ENCODE measurements at regions not wholly inside any gene's neighbourhood (a gene's known extent, or its start where the extent isn't known, plus 50 kb on each side); places are given as distances from the start of the nearest gene placed in this dataset.

DNA sequence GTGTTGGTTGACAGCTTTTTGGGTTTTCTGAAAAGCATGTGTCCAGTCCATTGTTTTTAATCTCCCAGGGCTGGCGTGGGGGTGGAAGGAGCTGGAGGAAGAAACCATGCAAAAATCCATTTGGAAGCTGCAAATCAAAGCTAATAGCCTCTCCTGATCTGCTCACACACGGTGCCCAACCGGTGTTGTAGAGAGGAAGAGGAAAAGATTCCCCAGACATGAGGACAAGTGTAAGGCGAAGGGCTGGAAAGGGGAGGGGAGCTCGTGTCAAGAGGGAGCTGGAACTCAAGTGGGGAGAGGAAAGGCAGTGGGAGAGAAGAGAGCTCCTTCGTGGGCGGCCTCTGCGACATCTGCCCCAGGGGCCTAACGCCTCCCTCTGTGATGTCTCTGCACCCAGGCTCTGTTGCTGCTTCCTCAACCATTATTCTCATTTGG lies 112.3 kb upstream of the IRF2BP2 start:
- H3K4me1 ChIP-seq (ENCODE audit: insufficient read depth, low read length): peaks cover 81% of the 10 kb centered on the region
- no peaks in the 10 kb centered on the region for H3K9me3 ChIP-seq (ENCODE audit: low read depth, low read length)
- H3K4me3 ChIP-seq (ENCODE audit: low read length): no peak overlapping the region
- no peaks in the 10 kb centered on the region for H3K27me3 ChIP-seq (ENCODE audit: insufficient read depth, low read length)

DNA sequence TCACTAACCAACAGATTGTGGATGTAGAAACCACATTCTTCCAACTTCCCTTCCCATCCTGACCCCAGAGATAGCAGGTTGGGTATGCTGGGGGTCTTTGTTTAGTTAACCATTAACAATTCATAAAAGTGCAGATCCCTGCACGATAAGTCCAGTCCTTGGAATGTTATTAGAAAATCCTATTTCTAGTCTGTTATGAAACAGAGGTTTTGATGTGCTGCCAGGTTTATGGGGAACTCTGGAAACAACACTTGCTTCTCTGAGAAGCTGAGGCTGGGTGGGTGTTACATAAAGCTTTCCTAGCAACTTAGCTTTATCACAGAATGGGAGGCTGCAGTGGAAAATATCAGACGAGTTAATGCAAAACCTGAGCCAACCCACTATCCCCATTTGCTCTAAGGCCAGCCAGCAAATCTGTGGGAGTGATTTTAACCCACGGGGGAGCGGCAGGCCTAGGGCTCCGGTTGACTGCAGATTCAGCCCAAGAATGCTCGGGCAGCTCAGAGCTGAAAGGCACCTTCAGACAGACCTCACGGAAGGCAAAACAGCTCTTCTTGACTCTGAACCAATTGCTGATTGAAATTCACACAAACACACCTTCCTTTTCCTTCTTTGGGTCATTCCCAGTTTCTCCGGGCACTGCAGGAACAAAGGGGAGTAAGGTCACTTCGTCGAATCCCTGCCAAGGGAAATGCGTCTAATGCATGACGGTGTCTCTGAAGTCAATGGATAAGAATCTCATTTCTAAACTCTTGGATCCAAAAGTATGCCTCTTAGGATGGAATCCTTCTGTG lies 111.7 kb upstream of the IRF2BP2 start:
- no peaks in the 10 kb centered on the region for H3K27me3 ChIP-seq (ENCODE audit: insufficient read depth, low read length)
- no peak overlapping the region for H3K4me3 ChIP-seq (ENCODE audit: low read length)
- H3K4me1 ChIP-seq (ENCODE audit: insufficient read depth, low read length): peaks cover 75% of the 10 kb centered on the region
- no peaks in the 10 kb centered on the region for H3K9me3 ChIP-seq (ENCODE audit: low read depth, low read length)

DNA sequence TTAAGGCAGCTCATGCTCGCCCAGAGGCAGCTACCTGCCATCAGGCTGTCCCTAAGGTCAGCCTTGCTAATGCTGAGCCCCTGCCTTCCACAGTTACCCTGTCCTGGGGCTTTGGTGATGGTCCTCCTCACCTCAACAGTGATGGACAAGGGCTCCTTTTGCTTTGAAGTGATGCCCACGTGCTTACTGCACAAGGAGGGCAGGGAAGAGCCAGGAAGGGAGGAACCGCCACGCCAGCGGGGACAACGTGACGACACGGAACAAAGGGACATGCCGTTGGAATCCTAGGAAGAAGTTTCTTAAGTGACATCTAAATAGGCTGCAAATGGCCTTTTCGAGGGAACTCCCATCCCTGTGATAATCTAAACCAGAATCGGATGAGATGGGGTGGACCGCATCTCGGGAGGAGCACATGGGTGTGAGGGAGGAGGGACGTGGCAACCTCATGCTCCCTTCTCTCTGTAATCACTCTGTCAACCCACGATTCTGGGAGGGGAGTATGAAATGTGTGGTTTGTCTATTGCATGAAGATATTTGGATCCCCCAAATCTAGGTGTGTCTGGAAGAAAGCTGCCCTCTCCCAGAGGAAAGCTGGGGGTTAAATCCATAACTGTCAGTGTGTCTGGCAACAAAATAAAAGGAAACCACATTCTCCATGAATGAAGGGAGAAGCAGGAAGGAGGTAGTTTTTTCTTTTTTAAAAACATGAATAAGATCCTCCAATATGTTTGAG lies 110.9 kb upstream of the IRF2BP2 start:
- H3K9me3 ChIP-seq (ENCODE audit: low read depth, low read length): no peaks in the 10 kb centered on the region
- no peaks in the 10 kb centered on the region for H3K27me3 ChIP-seq (ENCODE audit: insufficient read depth, low read length)
- H3K4me3 ChIP-seq (ENCODE audit: low read length): no peak overlapping the region
- peaks cover 67% of the 10 kb centered on the region for H3K4me1 ChIP-seq (ENCODE audit: insufficient read depth, low read length)

DNA sequence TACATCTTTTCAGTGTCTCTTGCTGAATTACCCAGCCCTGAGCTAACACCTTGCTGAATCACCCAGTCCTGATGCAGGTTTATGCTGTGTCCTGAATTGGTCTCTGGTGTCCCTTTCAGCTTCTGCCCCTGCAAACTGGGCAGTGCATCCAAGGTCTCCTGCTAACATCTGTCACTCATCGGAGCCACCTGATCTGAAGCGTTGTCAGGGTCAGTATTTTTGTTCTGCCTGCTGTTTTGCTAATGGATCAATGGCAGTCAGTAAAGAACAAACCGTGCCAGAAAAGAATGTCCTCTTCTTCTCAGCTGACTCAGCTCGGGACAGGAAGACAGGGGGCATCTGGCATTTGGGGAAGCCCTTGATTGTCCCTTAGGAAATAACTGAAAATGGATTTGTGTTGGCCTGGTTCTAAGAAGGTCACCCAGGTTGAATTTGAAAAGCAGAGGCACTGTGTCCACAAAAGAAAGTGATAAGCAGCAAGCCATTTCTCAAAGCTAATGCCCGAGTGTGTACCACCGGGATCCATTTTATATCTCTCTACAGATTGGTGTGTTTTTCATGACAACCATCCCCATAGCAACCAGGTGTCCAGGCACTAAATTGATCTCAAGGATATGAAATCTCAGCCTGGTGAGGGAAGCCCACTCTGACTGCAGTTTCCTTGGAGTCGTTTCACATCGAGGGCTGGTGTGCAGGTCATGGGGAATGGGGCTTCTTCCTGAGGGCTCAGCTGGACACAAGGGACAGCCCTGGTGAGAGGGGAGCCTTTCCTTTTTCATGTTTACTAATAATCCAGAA lies 109.7 kb upstream of the IRF2BP2 start:
- H3K4me1 ChIP-seq (ENCODE audit: insufficient read depth, low read length): peaks cover 54% of the 10 kb centered on the region
- no peaks in the 10 kb centered on the region for H3K27me3 ChIP-seq (ENCODE audit: insufficient read depth, low read length)

DNA sequence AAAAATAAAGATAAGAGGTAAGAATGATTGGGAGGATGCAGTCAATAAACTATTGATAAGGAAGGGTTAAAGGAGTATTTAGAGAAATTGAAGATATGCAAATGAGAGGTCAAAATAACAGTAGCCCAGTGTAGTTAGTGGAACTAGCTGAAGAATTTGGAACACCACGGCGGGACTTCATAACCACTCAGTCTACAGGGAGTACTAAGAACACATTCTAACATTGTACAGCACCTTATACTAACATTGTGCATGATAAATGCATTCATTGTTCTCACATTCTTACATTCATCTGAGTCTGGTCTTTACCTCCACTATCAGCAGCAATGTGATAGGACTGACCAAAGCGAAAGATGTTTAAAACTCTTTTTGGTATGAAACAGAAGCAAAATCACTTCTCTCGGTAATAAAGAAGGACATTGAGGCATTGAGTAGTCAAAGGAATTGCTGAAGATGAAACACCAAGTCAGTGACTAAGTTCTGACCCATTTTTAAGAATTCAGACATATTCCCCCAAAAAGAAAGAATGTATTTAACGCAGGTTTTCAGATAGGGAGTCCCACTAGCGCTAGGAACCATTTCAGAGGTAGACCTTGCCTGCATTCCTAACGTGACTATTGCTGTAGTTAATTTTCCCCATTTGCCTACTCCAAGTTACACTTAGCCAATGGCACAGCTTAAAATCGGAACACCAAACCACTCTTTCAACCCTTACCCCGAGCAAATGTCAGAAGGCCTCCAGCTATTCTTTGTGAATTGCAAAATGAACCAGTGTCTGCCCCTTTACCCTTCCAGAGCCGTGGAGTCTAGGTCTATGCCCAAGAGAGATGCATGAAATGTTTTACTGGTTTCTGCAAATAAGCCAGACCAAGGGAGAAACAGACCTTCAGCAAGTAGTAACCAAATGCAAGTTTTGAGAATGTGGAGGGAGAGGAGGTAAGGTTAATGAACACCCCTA lies 108.8 kb upstream of the IRF2BP2 start:
- peaks cover 46% of the 10 kb centered on the region for H3K4me1 ChIP-seq (ENCODE audit: insufficient read depth, low read length)
- no peak overlapping the region for H3K4me3 ChIP-seq (ENCODE audit: low read length)
- H3K9me3 ChIP-seq (ENCODE audit: low read depth, low read length): no peaks in the 10 kb centered on the region
- H3K27me3 ChIP-seq (ENCODE audit: insufficient read depth, low read length): no peaks in the 10 kb centered on the region

More for the DNA sequence above, 109.7 kb upstream of the IRF2BP2 start:
- Histone ChIP-seq H3K4me3 (ENCODE audit: low read length) (no peak overlapping the region), H3K9me3 (ENCODE audit: low read depth, low read length) (no peaks in the 10 kb centered on the region)

DNA sequence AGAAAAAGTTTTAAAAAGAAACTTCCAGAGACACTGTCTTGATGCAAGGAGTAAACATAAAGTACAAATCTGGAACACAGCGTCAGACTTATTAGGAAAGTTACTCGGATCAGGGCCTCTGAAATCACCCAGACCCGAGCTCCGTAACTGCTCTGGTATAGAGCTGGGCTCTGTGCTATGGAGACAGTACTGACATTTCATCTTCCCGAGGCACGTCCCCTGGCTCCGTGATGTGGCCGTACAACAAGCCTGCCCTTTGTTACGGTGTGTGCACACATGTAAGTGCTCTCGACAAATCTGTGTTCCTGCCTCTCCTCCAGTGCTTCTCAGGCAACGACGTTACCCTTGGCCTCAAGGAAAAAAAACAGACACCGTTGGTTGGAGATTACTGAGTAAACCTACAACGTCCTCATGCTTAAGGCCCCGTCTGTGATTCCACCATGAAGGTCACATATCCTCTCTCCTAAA lies 107.0 kb upstream of the IRF2BP2 start:
- Histone ChIP-seq H3K9me3 (ENCODE audit: low read depth, low read length) (no peaks in the 10 kb centered on the region), H3K27me3 (ENCODE audit: insufficient read depth, low read length) (no peaks in the 10 kb centered on the region), H3K4me1 (ENCODE audit: insufficient read depth, low read length) (peaks cover 27% of the 10 kb centered on the region), H3K4me3 (ENCODE audit: low read length) (no peak overlapping the region)

DNA sequence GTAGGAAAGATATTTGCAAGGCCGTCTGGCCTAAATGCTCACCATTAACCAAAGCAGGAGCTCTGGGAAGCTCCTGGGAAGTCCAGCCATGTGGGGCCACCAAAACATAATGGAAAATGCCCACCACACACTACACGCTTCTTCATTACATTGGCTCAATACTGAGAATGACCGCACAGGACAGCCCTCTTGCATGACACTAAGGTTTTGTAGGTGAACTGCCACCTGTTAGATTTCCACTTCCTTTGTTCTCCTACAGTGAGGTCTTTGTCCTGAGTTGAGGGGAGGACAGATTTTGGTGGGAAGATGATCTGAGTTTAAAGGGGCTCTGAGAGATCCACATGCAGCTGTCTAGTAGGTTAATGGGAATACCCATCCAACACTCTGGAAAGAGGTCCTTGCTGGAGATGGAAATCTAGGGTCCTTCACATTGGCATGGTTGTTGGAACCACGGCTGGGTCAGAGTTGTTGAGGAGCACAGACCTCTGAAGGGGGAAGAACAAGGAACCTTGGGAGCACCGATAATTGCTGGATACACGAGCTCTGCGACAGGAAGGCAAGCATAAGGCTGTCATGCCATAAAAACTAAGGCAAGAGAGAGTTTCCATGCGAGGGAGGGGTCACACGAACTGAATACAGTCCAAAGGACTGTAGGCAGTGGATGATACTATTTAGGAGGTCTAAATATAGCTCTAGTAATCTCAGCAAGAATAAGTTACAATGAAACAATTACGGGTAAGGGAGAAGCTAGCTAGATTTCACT lies 105.5 kb upstream of the IRF2BP2 start:
- no peak overlapping the region for H3K4me3 ChIP-seq (ENCODE audit: low read length)
- peaks cover 12% of the 10 kb centered on the region for H3K4me1 ChIP-seq (ENCODE audit: insufficient read depth, low read length)
- no peaks in the 10 kb centered on the region for H3K27me3 ChIP-seq (ENCODE audit: insufficient read depth, low read length)
- no peaks in the 10 kb centered on the region for H3K9me3 ChIP-seq (ENCODE audit: low read depth, low read length)

DNA sequence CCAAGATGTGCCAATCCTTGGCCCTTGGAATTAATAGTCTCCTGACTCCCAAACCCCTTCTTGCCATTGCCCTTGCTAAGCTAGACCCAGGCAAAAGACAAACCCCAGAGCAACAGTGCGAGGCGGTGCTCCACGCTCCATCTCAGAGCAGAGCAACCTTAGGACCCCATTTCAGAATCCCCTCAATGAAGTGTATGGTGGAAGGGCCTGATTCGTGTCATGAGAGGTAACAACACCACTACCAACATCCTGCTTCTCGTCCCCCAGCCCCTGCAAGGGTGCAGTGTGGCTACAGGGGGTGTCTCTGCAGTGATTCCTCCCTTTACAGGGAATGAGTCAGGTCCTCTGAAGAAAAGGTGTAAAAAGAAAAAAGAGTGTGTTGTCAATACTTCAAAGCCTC lies 103.9 kb upstream of the IRF2BP2 start:
- Histone ChIP-seq H3K27me3 (ENCODE audit: insufficient read depth, low read length) (no peaks in the 10 kb centered on the region), H3K4me1 (ENCODE audit: insufficient read depth, low read length) (peaks cover 14% of the 10 kb centered on the region), H3K9me3 (ENCODE audit: low read depth, low read length) (no peaks in the 10 kb centered on the region), H3K4me3 (ENCODE audit: low read length) (no peak overlapping the region)

DNA sequence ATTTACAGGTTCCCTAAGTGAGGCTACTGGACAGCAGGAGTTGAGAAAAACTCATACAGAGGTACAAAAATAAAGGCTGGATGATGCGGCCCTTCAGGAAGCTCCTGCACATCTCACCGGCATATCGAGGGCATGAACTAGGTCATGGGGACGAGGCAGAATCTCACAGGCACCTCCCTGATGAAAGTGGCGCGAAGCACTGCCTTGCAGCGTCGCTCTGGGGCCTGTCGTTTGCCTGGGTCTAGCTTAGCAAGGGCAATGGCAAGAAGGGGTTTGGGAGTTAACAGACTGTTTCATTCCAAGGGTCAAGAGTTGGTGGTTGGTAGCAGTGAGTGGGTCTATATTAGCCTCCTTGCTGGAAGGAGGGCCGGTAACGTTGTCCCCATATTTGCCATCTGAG lies 103.5 kb upstream of the IRF2BP2 start:
- no peaks in the 10 kb centered on the region for H3K9me3 ChIP-seq (ENCODE audit: low read depth, low read length)
- H3K4me3 ChIP-seq (ENCODE audit: low read length): no peak overlapping the region
- H3K27me3 ChIP-seq (ENCODE audit: insufficient read depth, low read length): no peaks in the 10 kb centered on the region
- peaks cover 14% of the 10 kb centered on the region for H3K4me1 ChIP-seq (ENCODE audit: insufficient read depth, low read length)

DNA sequence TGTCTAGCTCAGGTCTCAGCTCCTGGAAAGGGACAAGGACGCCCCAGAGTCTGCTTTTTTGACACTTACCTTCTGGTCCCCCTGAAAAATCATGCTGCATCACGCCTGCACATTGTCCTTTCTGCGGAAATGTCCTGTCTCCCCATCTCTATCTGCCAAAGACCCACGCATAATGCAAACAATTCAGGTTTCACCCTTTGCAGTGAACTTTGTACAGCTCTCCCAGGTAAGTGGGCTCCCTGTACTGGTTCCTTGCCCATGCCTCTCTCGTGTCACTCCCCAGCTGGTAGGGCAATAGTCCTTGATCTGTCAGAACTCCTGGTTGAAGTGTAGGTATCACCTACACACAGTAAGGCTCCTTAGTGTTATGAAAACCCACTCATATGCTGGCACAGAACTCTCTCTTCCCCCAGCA lies 102.9 kb upstream of the IRF2BP2 start:
- H3K4me1 ChIP-seq (ENCODE audit: insufficient read depth, low read length): peaks cover 16% of the 10 kb centered on the region
- no peak overlapping the region for H3K4me3 ChIP-seq (ENCODE audit: low read length)
- no peaks in the 10 kb centered on the region for H3K9me3 ChIP-seq (ENCODE audit: low read depth, low read length)
- no peaks in the 10 kb centered on the region for H3K27me3 ChIP-seq (ENCODE audit: insufficient read depth, low read length)

DNA sequence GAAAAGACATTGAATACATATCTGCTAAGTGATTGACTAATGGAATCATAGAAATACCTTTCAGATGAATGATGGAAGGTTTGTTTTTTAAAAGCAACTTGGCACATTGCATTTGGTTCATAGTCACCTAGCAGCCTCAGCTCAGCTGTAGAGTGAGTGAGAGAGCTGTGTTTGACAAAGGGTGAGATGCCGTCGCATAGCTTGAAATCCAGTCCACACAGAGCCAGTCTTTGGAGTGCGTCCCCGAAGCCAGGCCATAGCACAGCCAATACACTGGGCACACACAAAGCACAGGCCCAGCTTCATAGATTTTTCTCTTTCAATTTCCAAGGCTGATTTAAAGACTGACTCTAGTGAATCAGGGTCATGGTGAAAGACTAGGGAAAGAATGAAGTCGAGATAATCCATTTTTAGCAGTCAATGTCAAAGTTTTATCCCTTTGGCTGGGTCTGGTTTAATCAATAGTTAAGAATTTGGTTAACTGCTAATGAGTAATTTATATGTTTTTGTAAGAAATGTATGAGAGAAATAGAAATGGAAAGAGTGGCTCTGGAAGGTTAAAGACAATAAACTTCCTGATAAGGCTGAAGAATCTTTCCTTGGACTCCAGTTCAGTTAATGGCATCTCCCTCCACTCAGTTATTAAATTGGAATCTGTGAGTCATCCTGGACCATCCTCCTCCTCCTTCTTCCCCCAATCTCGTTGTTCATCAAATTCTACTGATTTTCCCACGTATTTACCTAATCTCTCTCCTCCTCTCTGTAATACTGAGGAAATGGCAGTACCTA lies 101.2 kb upstream of the IRF2BP2 start:
- peaks cover 30% of the 10 kb centered on the region for H3K4me1 ChIP-seq (ENCODE audit: insufficient read depth, low read length)
- no peaks in the 10 kb centered on the region for H3K27me3 ChIP-seq (ENCODE audit: insufficient read depth, low read length)
- no peak overlapping the region for H3K4me3 ChIP-seq (ENCODE audit: low read length)
- no peaks in the 10 kb centered on the region for H3K9me3 ChIP-seq (ENCODE audit: low read depth, low read length)

DNA sequence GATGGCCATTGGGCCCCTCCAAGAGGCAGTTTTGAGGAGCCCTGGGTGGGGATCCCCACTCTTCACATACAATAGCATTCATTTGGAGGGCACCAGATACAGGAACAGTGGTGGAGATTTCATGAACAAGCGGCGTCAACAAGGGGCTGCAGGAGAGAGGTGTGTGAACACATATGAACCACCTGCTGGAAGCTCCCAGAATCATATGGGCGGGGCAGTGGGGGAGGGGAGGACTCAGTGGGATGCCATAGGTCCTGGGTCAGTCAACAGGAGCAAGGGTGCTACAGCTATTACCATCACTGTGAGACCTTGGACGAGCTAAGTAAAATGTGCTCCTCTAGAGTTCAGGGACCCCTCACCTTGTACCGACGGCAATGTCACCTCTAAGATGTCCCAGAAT lies 100.4 kb upstream of the IRF2BP2 start:
- Histone ChIP-seq H3K27me3 (ENCODE audit: insufficient read depth, low read length) (no peaks in the 10 kb centered on the region), H3K4me1 (ENCODE audit: insufficient read depth, low read length) (peaks cover 37% of the 10 kb centered on the region), H3K4me3 (ENCODE audit: low read length) (no peak overlapping the region), H3K9me3 (ENCODE audit: low read depth, low read length) (no peaks in the 10 kb centered on the region)
